GM21825 (cell line): ENCODE measurements at regions not wholly inside any gene's neighbourhood (a gene's known extent, or its start where the extent isn't known, plus 50 kb on each side); places are given as distances from the start of the nearest gene placed in this dataset.
"Not testable (repeated sequence)": the region's sequence is repeated elsewhere in the genome, so short reads cannot be mapped to it uniquely, and the experiment has no call there.

ENCODE experiments used
- ATAC-seq: cut with Tn5 transposase; IDR thresholded peaks from one replicate; pipeline ENCODE4 v1.9.1; 2021; ENCODE audit warnings: mild to moderate bottlenecking, moderate library complexity; ENCODE audit not compliant: unreplicated experiment

DNA sequence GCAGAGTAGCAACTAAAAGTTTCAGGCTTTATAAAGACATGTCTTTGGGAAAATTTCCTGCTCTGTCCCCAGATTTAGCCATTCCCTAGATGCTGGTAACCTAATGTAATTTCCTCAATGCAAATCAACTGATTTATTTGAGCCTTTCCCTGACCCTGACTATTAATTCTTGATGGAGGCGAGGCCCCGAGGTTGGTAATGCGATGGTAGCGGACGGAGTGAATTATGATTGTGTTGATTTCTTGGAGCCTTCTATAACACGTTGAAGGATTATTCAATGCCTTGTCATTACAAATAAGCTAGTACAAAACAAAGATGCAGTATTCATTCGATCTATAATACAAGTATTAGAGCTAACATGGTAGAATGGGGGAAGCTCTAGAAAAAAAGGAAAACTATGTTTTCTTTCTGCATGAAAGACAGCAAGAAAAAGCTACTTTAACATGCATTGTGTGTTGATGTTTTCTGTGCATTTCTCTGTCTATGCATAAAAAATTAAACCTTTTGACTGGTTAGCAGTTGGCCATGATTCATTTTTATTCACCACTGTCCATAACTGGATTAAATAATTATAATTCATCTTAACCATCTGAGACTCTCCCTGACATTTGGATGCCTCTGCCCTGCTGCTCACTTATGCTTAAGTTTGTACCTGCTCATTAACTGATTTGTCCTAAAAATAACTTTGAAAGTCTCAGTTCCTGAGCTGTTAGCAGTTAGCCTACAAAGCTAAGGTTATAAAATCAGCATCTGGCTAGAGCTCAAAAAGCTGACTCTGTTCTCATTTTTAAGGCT is 490.2 kb upstream of the NUDT12 start:
- ATAC-seq, result no peak

DNA sequence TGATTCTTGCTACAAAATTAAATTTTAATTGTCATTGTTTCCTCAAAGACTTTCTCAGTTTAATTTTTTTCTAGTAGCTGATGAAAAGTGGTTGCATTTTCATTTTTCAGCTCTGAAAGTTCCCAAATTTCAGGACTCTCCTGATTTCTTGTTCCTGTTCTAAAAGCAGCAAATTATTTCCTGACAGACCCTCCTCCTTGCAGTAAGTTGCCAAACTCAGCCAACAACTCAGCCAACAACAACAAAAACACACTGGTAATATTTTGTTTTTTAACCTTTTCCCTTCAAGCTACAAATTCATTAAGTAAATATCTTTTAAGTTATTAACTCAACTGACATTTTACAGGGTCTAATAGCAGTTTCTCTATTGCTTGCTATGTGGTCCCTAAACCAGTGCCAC is 487.8 kb upstream of the NUDT12 start:
- ATAC-seq, result no peak

DNA sequence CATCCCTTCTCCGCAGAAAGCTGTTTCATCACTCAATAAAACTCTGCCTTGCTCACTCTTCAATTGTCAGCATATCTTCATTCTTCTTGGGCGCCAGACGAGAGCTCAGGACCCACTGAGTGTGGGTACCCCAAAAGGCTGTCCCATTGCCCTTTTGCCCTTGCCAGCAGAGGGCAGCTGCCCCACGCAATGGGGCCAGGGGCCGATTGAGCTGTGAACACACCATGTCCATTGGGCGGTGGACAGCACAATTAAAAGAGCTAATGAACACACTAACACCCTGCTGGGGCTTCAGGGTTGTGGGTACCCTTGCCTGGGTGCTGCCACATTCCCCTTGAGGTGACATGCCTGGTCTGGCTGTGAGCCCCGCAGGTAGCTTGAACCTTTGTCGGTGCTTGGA is 487.2 kb upstream of the NUDT12 start:
- no peak for ATAC-seq

DNA sequence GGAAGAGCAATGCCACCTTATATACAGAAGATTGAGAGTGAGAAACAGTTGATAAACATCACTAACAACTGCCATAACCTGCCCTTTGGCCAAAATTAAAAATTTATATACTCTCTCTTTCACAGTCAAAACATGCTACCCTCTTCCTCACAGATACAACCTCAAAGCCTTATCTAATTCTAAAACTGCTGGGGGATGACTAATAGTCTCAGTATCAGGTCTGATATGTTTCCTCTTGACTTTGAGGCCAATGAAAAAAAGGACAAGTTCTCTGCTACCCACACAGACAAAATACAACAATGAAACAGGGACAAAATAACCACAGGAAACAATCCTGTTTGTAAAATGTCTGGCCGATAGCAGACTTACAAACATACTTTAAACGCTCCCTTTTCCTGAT is 485.6 kb upstream of the NUDT12 start:
- ATAC-seq, result no peak

DNA sequence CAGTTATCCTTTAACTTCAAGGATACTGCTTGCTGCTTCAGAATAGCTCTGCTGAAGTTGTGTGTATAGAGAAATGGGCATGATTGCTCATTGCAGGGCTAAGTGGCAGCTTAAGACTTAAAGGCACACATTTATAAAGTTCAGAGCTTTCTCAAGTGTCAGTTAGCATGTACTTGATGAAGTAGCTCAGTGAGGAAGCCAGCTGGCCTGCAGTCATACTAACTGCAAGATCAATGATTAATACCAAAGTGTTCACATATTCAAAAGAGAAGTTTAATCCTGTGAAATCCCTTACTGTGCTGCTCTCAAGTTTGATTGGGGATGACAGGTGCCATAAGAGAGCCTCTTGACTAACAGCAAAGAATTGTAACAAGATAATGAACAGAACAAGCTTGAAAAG is 483.4 kb upstream of the NUDT12 start:
- no peak for ATAC-seq

DNA sequence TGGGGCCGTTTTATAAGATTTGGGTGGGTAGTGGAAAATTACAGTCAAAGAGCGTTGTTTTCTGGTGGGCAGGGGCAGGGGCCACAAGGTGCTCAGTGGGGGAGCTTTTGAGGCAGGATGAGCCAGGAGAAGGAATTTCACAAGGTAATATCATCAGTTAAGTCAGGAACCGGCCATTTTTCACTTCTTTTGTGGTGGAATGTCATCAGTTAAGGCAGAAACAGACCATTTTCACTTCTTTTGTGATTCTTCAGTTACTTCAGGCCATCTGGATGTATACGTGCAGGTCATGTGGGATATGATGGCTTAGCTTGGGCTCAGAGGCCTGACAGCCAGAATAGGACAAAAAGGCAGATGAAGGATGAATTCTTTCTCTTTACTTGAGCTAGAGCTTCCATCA is 477.3 kb upstream of the NUDT12 start:
- ATAC-seq, result not testable (repeated sequence)

DNA sequence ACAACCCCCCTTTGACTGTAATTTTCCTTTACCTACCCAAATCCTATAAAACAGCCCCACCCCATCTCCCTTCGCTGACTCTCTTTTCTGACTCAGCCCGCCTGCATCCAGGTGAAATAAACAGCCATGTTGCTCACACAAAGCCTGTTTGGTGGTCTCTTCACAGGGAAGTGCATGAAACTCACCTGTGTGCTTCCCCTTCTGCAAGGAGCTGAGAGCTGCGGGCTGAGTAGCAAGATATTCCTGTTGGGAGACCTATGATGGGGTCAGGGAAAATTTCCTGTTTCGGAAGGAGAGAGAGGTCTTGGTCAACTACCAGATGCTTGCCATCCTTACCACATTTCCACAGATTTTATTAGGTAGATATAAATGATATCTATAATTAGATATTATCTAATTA is 474.5 kb upstream of the NUDT12 start:
- not testable (repeated sequence) for ATAC-seq

DNA sequence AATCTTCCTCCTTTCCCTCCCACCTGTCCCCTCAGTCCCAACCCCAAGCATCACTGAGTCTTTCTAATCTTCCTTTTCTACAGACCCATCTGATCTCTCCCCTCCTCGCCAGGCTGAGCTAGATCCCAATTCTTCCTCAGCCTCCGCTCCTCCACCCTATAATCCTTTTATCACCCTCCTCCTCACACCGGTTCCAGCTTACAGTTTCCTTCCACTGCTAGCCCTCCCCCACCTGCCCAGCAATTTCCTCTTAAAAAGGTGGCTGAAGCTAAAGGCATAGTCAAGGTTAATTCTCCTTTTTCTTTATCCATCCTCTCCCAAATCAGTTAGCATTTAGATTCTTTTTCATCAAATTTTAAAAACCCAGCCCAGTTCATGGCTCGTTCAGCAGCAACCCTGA is 470.6 kb upstream of the NUDT12 start:
- ATAC-seq, result not testable (repeated sequence)

DNA sequence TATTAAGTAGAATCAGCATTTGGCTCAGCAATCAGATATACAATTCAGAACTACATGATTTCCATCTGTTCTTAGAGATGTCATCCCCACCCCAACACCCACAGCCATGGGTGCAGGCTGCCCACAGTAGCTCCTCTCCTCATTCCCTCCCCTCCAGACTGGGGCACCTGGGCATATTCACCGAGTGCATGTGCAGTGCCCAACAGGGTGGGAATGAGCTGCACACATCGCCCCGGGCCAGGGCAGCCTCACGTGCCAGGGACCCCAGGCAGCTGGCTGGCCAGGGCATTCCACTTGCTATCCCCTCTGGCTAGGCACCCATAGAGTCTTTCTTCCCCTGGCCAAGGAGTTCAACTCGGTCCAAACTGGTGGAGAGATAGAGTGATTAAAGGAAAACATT is 461.9 kb upstream of the NUDT12 start:
- no peak for ATAC-seq

DNA sequence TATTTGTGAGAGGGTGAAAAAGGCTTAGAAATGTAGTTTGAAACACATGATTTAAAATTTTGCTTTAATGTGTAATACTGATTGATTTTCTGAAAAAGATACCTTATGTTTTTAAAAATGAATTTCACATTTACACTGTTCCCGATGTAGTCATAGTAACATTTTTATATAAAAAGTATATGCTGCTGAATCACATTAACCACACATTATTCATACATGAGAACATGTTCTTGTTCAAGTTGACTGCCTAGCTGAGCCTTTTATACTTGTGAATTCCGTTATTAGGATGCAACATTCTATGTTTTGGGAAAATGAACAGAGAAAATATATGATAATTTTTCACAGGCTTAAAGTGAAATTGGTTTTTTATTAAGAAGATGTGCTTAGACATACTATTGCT is 461.1 kb upstream of the NUDT12 start:
- no peak for ATAC-seq

DNA sequence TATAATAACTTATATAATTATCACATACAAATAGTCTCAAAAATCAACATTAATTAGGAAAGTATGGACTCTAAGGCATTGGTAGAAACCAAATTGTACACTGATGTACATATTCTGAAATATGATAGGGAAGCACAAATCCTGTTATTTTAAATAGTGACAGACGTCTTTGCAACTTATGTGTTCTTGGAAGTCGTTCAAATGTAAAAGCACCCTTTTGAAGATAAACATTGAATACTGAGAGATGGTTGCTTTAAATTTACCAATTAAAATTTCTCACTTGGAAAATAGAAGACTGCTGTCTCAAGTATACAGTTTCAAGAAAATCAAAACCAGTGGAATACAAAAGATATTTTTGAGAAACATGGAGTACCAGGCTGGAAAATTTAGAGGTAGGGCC is 457.4 kb upstream of the NUDT12 start:
- ATAC-seq, result no peak

DNA sequence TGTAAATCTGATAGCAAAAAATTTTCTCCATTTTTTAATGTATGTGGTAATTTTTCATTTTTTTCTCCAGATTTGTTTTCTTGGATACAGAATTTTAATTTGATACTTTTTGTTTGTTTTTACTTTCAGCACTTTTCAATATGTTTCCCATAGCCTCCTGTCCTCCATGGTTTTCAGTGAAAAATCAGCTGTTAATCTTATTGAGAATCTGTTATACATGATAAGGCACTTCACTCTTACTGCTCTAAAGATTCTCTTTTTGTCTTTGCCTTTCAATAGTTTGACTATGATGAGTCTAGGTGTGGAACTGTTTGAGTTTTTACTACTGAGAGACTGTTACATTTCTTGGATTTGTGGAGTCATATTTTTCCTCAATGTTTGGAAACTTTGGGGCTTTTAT is 455.7 kb upstream of the NUDT12 start:
- no peak for ATAC-seq

DNA sequence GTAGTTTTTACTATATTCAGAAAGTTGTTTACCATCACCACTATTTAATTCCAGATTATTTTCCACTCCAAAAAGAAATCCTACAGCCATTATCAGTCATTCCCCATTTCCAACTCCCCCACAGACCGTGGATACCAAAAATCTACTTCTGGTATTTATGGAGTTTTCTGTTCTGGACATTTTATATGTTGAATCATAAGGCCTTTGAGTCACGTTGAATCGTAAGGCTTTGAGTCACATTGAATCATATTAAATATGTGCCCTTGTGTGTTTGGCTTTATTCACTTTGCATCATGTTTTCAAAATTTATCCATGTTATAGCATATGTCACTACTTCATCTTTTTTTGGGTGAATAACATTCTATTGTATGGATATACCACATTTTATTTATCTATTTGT is 454.1 kb upstream of the NUDT12 start:
- no peak for ATAC-seq

DNA sequence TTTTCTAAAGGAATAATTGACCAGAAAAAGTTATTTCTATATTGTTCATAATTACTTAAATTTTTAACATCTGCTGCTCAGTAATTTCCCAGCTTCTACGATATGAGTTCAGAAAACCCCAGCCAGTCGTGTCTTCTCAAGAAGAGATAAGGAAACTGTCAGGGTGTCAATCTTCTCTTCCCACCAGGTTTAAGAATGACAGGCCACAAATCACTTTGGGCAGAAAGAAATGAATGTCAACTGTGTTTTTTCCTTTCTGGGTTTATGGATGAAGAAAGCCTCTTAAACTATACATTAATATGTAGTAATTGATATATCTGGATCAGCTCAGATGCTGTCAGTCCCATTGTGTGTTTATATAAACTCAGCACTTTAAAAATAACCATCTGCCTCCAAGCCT is 453.2 kb upstream of the NUDT12 start:
- no peak for ATAC-seq

DNA sequence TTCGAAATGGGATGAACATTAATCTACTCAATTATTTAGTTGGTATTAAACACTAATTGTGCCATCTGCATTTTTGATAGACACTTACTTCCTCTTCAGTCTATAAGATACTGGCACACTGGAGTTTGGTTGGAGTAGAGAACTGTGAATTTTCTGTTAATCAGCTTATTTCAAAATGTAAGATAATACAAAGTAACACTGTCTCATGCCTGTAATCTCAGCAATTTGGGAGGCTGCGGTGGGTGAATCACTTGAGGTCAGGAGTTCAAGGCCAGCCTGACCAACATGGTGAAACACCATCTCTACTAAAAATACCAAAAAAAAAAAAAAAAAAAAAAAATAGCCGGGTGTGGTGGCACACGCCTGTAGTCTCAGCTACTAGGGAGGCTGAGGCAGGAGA is 440.2 kb upstream of the NUDT12 start:
- ATAC-seq, result not testable (repeated sequence)

DNA sequence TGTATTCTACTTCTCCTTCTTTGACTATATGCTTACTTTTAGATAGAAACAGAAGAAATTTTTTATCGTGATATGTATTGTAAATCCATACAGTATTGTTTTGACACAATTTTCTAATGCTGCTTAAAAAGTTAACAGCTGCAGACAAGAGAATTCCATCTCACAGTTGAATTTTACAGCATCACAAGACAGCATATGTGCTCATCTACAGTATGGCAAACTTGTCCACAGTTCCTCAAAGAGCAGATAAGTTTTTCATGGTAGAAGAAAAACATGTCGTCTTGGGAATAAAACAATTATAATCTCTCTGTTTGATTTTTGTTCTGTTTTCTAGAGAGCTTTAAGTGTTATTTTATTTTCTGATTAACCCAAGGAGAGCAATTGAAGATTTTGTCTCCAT is 438.5 kb upstream of the NUDT12 start:
- ATAC-seq, result no peak

DNA sequence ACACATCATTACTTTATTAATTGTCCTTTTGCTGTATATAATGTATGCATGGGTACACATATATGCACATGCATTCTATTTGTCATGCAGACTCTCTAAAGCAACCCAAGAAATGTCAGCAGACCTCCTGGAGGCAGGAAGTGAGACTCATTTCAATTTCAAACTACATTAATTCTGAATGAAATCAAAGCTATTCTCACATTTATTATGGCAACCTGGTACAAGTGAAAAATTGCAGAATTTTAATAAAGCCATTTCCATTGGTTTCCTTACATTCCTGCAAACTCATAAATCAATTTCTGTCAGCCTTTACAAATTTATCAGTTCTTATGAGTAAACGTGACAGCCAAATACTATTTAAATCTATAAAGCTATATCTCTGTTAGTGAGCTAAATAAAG is 430.4 kb upstream of the NUDT12 start:
- no peak for ATAC-seq

DNA sequence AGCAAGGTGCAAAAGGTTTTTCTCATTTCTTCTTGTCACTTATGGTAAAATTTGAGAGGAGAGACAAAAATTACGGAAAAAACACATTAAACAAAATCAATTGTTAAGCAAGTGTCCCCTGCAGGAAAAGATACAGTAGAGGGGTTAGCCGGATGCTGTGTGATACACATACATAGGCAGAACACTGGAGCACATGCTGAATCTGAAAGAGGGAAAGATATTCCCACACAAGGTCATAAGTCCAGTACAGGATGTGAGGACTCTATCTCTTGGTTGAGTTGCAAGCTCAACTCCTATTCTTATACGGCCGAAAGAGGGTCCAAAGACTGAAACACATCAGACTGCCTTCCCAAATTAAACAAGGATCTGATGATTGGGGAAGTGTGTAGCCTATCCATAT is 427.5 kb upstream of the NUDT12 start:
- ATAC-seq, result no peak

DNA sequence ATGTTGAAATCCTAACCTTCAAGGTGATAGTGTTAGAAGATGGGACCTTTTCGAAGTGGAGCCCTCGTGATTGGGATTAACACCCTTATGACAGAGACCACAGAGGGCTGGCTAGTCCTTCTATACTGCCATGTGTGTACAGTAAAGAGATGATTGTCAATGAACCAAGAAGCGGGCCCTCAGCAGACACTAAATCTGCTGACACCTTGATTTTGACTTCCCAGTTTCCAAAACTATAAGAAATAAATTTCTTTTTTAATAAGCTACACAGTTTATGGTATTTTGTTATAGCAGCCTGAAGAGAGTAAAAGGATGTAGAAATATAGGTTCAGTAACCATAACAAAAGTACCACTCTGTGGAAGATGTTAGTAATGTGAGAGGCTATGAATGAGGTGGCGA is 419.0 kb upstream of the NUDT12 start:
- no peak for ATAC-seq

DNA sequence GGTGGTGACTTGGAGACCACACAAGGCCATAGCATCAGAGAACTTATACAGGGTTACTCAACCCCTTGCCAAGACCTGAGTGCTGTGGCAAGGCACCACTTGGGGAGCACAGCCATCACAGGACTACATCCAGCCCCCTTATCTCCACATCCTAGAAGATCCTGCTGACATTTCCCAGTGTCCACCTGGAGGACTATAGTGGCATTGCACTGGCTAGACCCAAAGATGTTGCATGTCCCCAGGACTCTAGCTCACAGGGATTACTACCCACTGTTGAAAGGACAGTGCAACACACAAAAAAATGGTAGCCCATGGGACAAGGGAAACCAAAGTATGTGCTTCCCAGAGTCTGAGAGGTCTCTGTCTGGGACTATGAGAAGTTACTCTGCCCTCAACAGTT is 411.1 kb upstream of the NUDT12 start:
- no peak for ATAC-seq

DNA sequence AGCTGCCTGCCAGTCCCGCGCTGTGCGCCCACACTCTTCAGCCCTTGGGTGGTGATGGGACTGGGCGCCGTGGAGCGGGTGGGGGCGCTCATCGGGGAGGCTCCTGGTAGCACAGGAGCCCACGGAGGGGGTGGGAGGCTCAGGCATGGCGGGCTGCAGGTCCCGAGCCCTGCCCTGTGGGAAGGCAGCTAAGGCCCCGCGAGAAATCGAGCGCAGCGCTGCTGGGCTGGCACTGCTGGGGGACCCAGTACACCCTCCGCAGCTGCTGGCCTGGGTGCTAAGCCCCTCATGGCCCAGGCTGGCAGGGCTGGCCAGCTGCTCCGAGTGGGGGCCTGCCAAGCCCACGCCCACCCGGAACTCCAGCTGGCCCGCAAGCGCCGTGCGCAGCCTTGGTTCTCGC is 403.7 kb upstream of the NUDT12 start:
- not testable (repeated sequence) for ATAC-seq

DNA sequence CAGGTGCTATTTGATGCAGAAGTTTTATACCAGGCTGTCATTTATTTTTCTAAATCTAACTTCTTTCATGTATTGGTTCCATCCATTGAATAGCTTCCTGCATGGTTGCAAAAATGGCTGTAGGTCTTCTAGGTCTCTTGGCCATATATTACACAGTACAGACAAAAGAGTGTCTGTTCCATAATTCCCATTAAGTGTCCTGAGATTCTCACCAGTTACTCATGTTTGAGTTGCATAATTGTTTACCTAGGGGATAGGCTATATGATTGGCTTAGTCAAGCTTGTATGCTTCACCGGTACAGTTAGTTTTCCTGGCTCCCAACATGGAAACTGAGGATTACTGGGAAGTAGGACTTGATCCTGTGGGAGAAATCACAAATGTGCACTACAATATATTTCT is 399.4 kb upstream of the NUDT12 start:
- ATAC-seq, result no peak
